ENCODE measurements at regions not wholly inside any gene's neighbourhood (a gene's known extent, or its start where the extent isn't known, plus 50 kb on each side); places are given as distances from the start of the nearest gene placed in this dataset.

DNA sequence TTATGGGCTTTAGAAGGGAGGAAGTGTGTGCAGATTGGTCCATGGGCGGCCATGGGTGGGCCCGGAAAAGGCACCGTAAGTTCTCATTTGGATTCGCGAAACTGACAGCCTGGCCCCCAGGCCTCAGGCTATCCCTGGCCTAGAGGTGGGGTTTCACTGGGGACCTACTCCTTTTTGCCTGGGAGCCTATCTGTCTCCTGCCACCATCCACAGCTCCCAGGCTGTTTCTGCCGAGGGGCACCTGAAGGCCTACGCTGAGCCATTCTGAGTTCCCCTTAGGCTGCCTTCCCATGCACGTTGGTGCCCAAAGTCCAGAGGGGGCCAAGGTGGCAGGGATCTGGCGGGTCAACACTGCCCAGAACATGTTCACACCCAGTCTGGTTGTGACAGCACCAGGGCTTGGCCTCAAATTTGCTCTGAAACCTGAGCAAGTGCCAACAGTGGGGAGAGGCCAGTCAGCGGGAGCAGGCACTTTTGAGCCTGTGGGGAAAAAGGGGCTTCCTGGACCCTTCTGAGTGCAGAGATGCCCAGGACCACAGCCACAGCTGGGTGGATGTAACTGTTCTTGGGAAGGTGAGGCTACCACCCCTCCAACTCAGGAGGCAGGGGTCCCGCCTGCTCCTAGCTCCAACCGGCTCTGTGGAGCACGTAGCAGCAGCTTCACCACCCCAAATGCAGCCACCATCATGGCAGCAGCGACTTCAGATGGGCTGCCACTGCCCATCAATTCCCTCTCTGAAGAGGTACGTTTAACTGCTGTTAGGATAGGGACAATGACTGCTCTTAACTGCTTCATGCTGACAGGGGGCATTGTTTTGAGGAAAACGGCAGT is 73.6 kb upstream of the ZNF804A start:
- H3K27ac ChIP-seq: no peak overlapping the region
- intact Hi-C loops (cut with DNase I): no loop called here
- no peaks in the 10 kb centered on the region for H3K9me3 ChIP-seq
- DNase-seq (ENCODE audit: low spot score): no peak
- H3K4me3 ChIP-seq: no peak overlapping the region
- H3K4me1 ChIP-seq (replicated peaks): no peaks in the 10 kb centered on the region
- no peak for TF ChIP-seq POLR2A (IDR thresholded peaks at IDR 0.05)
- TF ChIP-seq POLR2AphosphoS5 (IDR thresholded peaks at IDR 0.05): no peak
- TF ChIP-seq, protein P1, sequence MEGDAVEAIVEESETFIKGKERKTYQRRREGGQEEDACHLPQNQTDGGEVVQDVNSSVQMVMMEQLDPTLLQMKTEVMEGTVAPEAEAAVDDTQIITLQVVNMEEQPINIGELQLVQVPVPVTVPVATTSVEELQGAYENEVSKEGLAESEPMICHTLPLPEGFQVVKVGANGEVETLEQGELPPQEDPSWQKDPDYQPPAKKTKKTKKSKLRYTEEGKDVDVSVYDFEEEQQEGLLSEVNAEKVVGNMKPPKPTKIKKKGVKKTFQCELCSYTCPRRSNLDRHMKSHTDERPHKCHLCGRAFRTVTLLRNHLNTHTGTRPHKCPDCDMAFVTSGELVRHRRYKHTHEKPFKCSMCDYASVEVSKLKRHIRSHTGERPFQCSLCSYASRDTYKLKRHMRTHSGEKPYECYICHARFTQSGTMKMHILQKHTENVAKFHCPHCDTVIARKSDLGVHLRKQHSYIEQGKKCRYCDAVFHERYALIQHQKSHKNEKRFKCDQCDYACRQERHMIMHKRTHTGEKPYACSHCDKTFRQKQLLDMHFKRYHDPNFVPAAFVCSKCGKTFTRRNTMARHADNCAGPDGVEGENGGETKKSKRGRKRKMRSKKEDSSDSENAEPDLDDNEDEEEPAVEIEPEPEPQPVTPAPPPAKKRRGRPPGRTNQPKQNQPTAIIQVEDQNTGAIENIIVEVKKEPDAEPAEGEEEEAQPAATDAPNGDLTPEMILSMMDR (IDR thresholded peaks at IDR 0.05): no peak
- H3K27me3 ChIP-seq (replicated peaks; ENCODE audit: insufficient read depth): no peaks in the 10 kb centered on the region
- H3K36me3 ChIP-seq: no peaks in the 10 kb centered on the region
- WGBS: 87% methylated on average over 16 of the region's 16 CpGs

DNA sequence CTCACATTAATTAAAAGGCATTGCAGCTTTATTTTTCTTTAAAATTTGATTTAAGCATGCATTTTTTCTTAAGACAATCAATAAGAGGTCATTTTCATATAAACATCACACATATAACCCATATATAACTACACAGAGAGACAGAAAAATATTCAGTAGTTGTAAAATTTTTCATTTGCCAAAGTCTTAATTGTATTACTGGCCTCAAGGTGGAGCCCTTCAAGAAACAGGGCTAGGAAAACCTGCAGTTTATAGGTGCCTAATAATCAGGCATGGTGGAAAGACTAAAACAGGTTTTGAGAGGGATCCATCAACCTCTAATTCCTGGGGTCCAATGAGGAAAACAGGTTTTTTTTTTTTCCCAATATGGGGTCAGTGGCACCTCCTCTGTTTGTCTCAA is 71.3 kb upstream of the ZNF804A start:
- H3K27me3 ChIP-seq (replicated peaks; ENCODE audit: insufficient read depth): no peaks in the 10 kb centered on the region
- DNase-seq (ENCODE audit: low spot score): no peak
- intact Hi-C loops (cut with DNase I): no loop called here
- H3K4me1 ChIP-seq (replicated peaks): no peaks in the 10 kb centered on the region
- no peaks in the 10 kb centered on the region for H3K9me3 ChIP-seq
- H3K27ac ChIP-seq: no peak overlapping the region
- no peaks in the 10 kb centered on the region for H3K36me3 ChIP-seq
- H3K4me3 ChIP-seq: no peak overlapping the region
- TF ChIP-seq POLR2AphosphoS5 (IDR thresholded peaks at IDR 0.05) (no peak), POLR2A (IDR thresholded peaks at IDR 0.05) (no peak)
- TF ChIP-seq, protein P1 (IDR thresholded peaks at IDR 0.05): no peak

DNA sequence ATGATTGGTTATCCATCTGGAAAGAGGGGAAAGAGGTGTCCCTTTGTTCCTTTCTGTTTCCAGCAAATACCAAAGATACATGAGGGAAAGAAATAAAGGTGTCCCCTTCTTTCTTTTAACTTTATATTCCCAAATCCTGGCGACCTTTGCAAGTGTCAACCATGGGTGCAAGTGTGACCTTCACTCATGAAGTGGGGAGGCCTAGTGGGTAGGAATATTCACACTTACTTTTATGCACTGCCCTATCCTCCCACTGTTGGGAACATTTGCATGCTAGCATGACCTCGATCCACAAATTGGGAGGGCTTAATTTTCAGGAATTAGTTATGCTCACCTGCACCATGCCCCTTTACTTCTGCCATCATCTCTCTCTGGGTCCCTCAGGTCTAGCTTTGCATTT is 70.2 kb upstream of the ZNF804A start:
- intact Hi-C loops (cut with DNase I): no loop called here
- no peak overlapping the region for H3K4me3 ChIP-seq
- no peaks in the 10 kb centered on the region for H3K9me3 ChIP-seq
- H3K36me3 ChIP-seq: no peaks in the 10 kb centered on the region
- TF ChIP-seq, protein P1 (IDR thresholded peaks at IDR 0.05): no peak
- TF ChIP-seq POLR2AphosphoS5 (IDR thresholded peaks at IDR 0.05) (no peak), POLR2A (IDR thresholded peaks at IDR 0.05) (no peak)
- DNase-seq (ENCODE audit: low spot score): no peak
- WGBS: 66% methylated on average over 2 of the region's 2 CpGs
- no peaks in the 10 kb centered on the region for H3K27me3 ChIP-seq (replicated peaks; ENCODE audit: insufficient read depth)
- H3K27ac ChIP-seq: no peak overlapping the region
- H3K4me1 ChIP-seq (replicated peaks): no peaks in the 10 kb centered on the region

DNA sequence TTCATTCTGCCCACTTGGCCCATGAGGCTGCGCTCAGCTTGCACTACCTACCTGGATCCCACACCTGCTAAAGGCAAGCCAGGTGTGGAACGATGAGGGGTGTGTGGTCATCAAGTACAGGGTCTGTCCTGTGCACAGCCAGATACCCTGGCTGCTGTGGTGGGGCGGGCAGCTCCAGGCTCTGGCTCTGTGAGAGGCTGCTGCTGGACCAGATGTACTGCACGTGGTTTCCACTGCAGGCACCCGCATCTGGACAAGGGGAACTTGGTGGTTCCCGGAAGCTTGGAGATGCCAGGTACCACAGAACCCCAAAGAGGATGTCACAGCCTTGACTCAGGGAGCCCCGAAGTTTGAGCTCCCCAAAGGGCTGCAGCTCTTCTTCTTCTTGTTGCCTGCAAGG is 68.1 kb upstream of the ZNF804A start:
- no peak overlapping the region for H3K27ac ChIP-seq
- WGBS: 87% methylated on average over 5 of the region's 7 CpGs
- H3K36me3 ChIP-seq: no peaks in the 10 kb centered on the region
- no peaks in the 10 kb centered on the region for H3K9me3 ChIP-seq
- H3K27me3 ChIP-seq (replicated peaks; ENCODE audit: insufficient read depth): no peaks in the 10 kb centered on the region
- no peaks in the 10 kb centered on the region for H3K4me1 ChIP-seq (replicated peaks)
- TF ChIP-seq POLR2A (IDR thresholded peaks at IDR 0.05) (no peak), POLR2AphosphoS5 (IDR thresholded peaks at IDR 0.05) (no peak)
- intact Hi-C loops (cut with DNase I): no loop called here
- no peak for DNase-seq (ENCODE audit: low spot score)
- no peak overlapping the region for H3K4me3 ChIP-seq

DNA sequence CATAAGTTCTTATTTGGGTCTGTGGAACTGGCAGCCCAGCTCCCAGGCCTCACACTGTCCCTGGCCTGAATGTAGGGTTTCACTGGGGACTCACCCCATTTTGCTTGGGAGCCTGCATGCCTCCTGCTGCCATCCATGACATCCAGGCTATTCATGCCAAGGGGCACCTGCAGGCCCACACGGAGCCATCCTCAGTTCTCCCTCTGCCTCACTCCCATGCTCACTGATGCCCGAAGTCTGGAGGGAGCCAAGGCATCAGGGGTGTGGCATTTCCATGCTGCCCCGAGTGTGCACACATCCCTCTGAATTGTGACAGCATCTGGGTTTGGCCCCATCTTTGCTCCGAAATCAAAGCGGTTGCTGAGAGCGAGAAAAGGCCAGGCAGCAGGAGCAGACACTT is 67.4 kb upstream of the ZNF804A start:
- no peak for DNase-seq (ENCODE audit: low spot score)
- no peaks in the 10 kb centered on the region for H3K4me1 ChIP-seq (replicated peaks)
- no peak overlapping the region for H3K4me3 ChIP-seq
- H3K9me3 ChIP-seq: no peaks in the 10 kb centered on the region
- intact Hi-C loops (cut with DNase I): no loop called here
- TF ChIP-seq, protein P1 (IDR thresholded peaks at IDR 0.05): no peak
- no peak overlapping the region for H3K27ac ChIP-seq
- no peaks in the 10 kb centered on the region for H3K36me3 ChIP-seq
- WGBS: over 99% methylated on average over 6 of the region's 6 CpGs
- no peaks in the 10 kb centered on the region for H3K27me3 ChIP-seq (replicated peaks; ENCODE audit: insufficient read depth)
